ENCODE measurements at regions not wholly inside any gene's neighbourhood (a gene's known extent, or its start where the extent isn't known, plus 50 kb on each side); places are given as distances from the start of the nearest gene placed in this dataset.

GRCh38 chr5:117800261-117800660, 1188.1 kb downstream of the DTWD2 start:
- Mint-ChIP-seq H3K4me1 (no peaks in the 10 kb centered on the region), H3K27ac (no peak overlapping the region), H3K36me3 (ENCODE audit: low read depth) (no peaks in the 10 kb centered on the region), H3K27me3 (no peaks in the 10 kb centered on the region), H3K4me3 (no peak overlapping the region), H3K9me3 (peaks cover 5% of the 10 kb centered on the region)
- no peak for TF ChIP-seq CTCF (IDR thresholded peaks at IDR 0.05)
- ChIA-PET POLR2A (no interaction called here), CTCF (no interaction called here)
- DNase-seq (no peak), ATAC-seq (ENCODE audit: low read depth) (no peak)
- intact Hi-C loops (cut with micrococcal nuclease) = no loop called here

- H3K27me3 Mint-ChIP-seq = no peaks in the 10 kb centered on the region
- TF ChIP-seq CTCF (IDR thresholded peaks at IDR 0.05) = no peak
Observed at GRCh38 chr5:117794847-117795246, 1193.5 kb downstream of the DTWD2 start.

GRCh38 chr5:117793963-117794362, 1194.4 kb downstream of the DTWD2 start:
- no peak for DNase-seq
- POLR2A ChIA-PET = no interaction called here
- H3K27ac Mint-ChIP-seq = no peak overlapping the region
- no peak for TF ChIP-seq CTCF (IDR thresholded peaks at IDR 0.05)
- no peak overlapping the region for H3K4me3 Mint-ChIP-seq
- no peaks in the 10 kb centered on the region for H3K9me3 Mint-ChIP-seq
- H3K27me3 Mint-ChIP-seq = no peaks in the 10 kb centered on the region
- no peaks in the 10 kb centered on the region for H3K36me3 Mint-ChIP-seq (ENCODE audit: low read depth)
- H3K4me1 Mint-ChIP-seq = no peaks in the 10 kb centered on the region
- intact Hi-C loops (cut with micrococcal nuclease) = no loop called here
- CTCF ChIA-PET = no interaction called here
- ATAC-seq (ENCODE audit: low read depth) = no peak

More at GRCh38 chr5:117794847-117795246, 1193.5 kb downstream of the DTWD2 start:
- intact Hi-C loops (cut with micrococcal nuclease) = no loop called here
- no peaks in the 10 kb centered on the region for H3K9me3 Mint-ChIP-seq
- H3K4me1 Mint-ChIP-seq = no peaks in the 10 kb centered on the region
- H3K27ac Mint-ChIP-seq = no peak overlapping the region
- ATAC-seq (ENCODE audit: low read depth) = no peak
- no peak overlapping the region for H3K4me3 Mint-ChIP-seq
- DNase-seq = no peak
- ChIA-PET CTCF (no interaction called here), POLR2A (no interaction called here)
- no peaks in the 10 kb centered on the region for H3K36me3 Mint-ChIP-seq (ENCODE audit: low read depth)

- ChIA-PET CTCF (no interaction called here), POLR2A (no interaction called here)
- intact Hi-C loops (cut with micrococcal nuclease) = no loop called here
- no peak for DNase-seq
- Mint-ChIP-seq H3K36me3 (ENCODE audit: low read depth) (no peaks in the 10 kb centered on the region), H3K4me3 (no peak overlapping the region), H3K9me3 (peaks cover 4% of the 10 kb centered on the region), H3K4me1 (no peaks in the 10 kb centered on the region), H3K27me3 (no peaks in the 10 kb centered on the region), H3K27ac (no peak overlapping the region)
- ATAC-seq (ENCODE audit: low read depth) = no peak
- no peak for TF ChIP-seq CTCF (IDR thresholded peaks at IDR 0.05)
Observed at GRCh38 chr5:117792476-117792875, 1195.9 kb downstream of the DTWD2 start.

GRCh38 chr5:117788596-117788995, 1199.8 kb downstream of the DTWD2 start:
- no peaks in the 10 kb centered on the region for H3K27me3 Mint-ChIP-seq
- TF ChIP-seq CTCF (IDR thresholded peaks at IDR 0.05) = no peak
- H3K9me3 Mint-ChIP-seq = peaks cover 4% of the 10 kb centered on the region
- H3K4me1 Mint-ChIP-seq = no peaks in the 10 kb centered on the region
- no peak for DNase-seq
- ATAC-seq (ENCODE audit: low read depth) = no peak
- intact Hi-C loops (cut with micrococcal nuclease) = no loop called here
- no peak overlapping the region for H3K4me3 Mint-ChIP-seq
- POLR2A ChIA-PET = no interaction called here
- CTCF ChIA-PET = no interaction called here
- H3K27ac Mint-ChIP-seq = no peak overlapping the region
- no peaks in the 10 kb centered on the region for H3K36me3 Mint-ChIP-seq (ENCODE audit: low read depth)

Measured in activated B cell treated with CpG ODN at 0.5 μM for 24 hours (primary cell).